SW480 (cell line): ENCODE measurements at regions not wholly inside any gene's neighbourhood (a gene's known extent, or its start where the extent isn't known, plus 50 kb on each side); places are given as distances from the start of the nearest gene placed in this dataset.

ENCODE experiments used
- DNase-seq: peaks from one replicate; pipeline ENCODE4 v3.0.0-alpha.2; 2016; ENCODE audit warnings: low spot score

DNA sequence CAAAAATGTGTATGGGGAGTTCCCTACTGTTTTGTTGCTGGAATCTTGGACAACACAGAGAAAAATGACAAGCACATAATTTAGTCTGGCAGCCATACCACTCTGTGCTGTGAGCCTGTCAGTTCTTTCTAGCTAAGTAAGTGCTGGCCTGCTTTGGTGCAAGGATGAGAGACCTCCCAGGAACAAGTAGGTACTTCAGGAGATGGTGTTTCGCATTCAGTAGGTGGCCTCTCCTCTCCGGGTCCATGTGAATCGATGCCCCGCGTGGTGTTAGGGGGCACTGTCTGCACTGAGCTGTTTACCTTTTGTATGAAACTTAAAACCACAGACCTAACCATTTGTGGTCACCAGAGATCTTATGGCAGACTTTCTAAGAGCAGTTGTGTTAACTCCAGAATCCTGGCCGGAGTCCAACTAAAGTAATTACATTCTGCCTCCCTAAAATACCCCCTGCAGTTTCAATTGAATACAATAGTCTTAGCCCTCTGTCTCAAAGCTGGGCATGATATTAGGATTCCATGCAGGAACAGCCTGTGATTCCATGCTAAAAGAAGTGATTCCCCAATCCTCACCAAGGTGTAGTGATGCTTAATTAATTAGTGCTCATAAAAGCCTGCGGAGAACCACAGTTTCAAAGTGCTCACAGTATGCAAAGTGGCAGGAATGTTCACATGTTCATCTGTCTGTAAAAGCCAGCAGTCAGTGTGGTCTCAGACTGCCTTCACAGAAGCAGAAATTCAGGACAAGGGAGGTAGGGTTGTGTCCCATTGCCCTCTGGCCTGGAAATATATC, 64.2 kb downstream of the LLPH start:
- peak; percentile 78 for DNase-seq

DNA sequence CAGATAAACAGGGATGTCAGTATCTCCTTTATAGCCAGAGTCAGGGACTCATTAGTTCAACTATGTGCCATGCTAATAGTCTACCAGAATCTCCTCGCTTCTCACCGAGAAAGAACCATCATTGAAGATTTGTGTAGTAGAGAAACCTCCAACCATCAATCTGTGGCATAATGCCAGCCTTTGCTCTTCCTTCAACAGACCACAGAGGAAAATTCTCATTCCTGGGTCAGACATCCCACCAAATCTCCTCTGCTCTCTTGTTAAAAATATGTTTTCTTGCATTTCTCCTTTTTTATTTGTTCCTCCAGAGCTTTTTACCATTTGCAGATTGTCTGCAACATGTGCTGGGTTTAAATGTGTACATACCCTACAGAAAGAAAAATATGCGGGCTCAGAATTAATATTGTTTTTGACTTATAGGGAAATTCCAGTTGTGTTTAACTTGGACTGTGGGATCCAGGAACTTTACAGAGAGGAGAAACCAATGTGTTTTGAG, 64.9 kb downstream of the LLPH start:
- no peak for DNase-seq

DNA sequence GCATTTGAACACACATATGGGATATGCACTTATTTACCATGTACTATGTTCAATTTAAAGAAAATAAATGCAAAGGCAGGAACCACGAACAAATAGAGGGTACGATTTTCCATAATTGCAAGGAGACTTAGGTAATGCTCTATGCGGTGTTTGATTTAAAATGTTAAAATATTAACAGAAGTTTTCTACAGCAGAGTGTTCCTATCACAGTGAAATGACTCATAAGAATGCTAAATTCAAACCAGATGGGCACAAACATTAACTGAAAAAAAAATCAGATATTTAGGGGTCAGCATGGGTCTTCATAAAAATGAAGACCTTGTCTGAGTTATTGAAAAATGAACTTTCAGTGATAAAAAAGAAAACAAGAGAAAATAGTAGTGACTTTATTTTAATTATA, 65.4 kb downstream of the LLPH start:
- DNase-seq = no peak

DNA sequence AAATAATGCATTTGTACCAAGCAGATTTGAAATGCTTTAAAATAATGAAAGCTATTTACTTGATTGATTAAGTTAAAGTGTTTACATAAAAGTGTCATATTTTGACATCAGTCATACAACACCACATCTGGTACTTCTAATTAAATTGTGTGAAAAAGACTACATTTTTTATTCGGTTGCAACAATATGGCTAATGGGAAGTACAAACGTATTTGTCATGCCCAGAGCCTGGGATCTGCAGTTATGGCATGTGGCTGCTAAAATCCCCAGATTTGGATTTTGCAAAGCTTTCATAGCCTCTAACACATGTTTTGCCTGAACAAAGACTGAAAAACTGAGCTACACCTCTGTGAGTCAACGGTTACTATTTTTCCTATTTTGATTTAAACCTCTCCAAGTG, 66.6 kb downstream of the LLPH start:
- no peak for DNase-seq

DNA sequence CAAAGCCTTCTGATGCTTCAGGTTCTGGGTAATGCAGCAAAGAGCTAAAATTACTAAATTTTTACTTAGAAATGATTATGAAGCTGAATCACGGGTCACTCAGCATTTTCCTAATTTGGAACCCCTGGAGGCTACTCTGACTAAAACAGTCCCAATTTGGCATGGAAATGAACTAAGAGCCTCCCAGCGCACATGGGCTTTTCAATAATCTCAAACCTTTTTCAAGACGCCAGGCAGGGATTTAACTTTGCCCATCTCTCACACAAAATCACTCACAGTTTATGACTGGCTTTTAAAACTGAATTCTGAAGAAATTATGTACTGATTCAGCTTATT, 68.3 kb downstream of the LLPH start:
- DNase-seq = no peak

DNA sequence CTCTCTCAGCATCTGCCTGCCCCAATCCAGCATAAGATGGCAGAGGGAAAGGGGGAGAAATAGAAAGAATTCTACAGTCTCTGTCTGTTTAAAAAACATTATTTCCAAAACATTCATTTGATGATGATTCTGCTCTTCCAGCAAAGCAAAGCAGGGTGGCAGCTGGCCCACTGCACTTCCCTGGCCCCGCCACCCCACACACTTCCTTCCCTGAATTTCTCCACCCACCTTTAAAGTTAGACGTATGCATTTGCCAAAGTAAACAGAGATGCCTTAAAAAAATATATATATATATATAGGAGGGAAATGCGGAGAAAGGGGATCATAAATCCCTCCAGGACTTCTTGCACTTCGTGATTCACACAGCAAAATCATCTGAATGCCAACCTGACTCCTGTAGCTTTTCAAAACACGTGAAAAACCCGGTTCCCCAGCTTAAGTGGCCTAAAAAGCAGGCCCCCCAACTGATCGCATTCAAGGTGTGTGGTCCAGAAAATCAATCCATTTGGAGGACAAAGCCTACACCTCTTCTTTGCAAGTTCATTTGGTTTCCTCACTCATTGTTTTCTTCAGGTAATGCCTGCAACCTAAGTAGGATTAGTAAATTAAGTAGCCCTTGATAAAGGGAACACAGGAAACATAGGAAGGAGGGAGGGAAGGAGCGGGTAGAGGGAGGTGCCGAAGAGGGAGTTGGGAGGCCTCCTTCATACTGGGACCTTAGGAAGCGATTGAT, 68.8 kb downstream of the LLPH start:
- DNase-seq = no peak

DNA sequence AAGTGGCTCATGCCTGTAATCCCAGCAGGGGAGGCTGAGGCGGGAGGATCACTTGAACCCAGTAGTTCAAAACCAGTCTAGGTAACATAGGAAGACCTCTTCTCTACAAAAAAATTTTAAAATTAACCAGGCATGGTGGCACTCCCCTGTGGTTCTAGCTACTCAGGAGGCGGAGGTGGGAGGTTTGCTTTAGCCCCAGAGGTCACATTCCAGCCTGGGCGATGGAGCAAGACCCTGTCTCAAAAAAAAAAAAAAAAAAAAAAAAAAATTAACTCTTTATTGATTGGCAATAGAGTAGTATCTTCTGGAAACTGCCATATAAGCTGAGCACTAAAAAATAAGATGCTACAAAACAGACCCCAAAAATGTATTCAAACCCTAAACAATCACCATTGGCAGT, 69.5 kb downstream of the LLPH start:
- DNase-seq = no peak

DNA sequence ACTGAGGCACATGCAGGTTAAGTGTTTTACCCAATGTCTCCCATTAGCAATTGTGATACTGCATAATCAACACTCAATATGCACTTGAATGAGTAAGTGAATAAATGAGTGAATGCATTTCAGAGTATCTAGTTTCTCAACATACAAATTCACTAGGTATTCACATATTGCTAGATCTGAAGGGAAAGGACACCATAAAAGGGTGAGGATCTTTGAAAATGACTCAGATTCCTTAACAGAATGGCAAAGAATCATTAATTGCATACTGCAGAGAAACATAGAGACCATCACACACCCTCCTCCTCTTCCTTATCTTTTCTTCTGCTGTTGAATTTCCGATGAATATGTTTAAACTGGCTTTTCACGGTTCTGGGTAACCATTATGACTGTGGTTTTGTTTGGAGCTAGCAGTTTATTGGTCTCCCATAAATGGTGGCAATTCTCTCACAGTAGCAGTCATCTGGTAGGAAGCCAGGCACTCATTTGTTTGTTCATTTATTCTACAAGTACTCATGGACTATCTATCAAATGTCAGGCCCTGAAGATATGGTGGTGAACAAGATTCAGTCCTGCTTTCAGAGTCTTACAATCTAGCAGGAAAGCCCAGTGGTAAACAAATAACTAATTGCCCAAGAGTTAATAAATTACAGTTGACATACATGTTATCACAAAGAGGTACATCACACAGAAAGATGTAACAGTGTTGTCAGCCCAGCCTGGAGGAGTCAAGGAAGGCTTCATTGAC, 70.2 kb downstream of the LLPH start:
- DNase-seq = no peak

DNA sequence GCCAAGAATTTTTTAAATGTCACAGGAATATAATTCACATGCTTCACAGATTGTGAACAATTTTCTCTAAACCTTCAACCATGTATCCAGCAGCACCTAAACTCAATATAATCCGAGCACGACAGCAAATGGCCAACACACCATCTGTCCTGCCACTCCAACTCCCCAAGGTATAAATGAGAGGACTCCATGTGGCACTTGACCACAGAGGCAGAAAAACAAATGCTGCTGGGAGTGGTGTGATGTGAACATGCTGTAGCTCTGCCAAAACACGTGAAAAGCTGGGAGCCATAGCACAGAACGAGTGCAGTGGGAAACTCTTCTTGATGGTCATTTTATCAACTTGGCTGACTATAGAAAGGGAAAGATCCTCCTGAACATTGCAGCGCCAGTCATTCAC, 70.9 kb downstream of the LLPH start:
- DNase-seq = no peak

DNA sequence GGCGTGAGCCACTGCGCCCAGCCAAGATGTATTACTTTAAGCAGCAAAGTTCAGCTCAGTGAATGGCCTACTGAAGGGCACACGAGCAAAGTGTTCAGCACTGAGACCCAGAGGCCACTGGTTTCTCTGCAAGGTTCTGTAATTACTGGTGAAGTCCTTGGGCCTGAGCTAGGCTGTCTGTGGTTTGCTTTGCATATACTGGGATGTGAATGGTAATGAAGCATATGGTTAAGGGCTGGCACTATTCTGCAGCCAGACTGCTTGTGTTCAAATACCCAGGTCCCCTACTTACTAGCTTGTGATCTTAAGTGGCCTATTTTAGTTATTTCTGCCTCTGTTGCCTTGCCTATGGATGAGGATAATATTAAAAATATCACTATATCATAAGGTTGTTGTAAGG, 72.0 kb downstream of the LLPH start:
- no peak for DNase-seq

DNA sequence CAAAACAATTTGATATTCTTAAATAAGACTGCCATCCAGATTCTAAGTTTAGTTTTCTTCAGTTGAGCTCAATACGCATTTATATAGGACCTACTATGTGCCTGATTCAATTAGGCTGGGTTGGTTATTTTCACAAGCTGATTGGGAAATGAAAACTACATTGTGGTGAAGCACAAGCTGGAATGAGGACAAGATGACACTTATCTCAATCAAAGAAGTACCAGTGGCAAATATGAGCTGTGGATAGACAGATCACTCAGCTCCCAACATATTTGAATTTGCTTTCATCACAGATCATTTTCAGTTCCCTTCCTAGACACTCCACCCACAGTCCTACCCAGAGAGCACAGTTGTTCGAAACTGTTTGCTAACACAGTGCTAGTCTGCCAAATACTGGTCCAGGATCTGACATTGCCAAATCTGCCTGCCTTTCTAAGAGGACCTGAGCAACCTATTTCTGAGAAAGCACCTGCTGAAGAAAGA, 74.7 kb downstream of the LLPH start:
- no peak for DNase-seq

DNA sequence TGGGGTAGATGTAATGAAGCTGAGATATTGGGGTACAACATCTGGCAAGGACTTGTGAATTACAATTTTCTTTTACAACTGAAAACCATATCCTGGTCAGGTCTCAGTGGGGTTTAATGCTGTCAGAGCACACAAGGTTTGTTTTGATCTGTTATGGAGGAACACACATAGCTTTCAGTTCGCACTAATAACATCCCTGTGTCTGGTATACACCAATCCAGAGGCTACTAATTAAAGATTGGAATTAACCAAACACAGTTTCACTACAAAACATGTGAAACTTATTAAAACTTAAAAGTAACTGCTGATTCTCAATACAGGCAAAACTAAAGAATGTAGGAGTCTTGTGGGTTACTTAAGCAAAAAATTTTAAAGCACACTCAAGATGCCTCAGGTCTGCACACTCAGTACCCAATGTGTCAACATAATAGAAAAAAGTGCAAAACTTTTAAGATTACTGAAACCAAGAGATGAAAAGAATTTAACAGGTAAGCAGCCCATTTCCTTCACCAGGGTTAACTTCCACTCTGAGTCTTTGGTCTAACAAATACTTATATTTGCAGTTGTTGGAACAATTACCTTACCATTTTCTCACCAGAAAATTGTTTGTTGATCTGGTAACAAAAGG, 77.4 kb downstream of the LLPH start:
- no peak for DNase-seq

DNA sequence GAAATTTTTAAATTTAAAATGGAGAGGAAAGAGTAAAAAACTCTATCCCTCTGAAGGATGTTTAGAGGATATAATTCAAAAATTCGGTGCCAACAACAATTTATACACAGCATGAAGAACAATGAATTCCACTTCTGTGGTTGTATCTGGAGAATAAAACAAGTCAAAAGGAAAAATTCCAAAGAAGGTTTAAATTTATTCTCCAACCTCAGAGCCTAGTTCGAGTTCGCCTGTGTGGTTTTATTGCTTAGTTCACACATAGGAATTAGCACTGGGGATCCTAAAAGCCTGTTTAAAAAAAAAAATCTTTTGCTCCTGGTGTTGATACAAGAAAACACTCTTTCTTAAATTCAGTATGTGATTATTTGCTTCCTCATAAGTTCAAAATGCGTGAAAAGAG, 79.2 kb downstream of the LLPH start:
- no peak for DNase-seq

DNA sequence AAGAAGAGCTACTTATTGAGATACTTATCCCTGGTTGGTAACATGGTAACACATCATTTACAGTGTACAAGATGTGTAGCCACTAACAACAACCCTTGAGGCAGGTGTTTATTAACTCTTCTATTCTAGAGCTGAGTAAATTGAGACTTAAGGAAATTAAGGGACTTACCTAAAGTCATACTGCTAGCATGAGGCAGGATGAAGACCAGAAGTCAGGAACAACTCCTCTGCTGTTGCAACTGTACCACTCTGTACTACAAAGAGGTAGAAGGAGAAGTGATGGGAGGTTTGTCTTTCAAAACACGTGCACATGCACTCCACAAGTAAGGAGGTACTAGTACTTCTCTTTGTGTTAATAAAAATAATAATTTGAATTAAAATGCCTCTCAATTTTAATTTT, 79.9 kb downstream of the LLPH start:
- no peak for DNase-seq

DNA sequence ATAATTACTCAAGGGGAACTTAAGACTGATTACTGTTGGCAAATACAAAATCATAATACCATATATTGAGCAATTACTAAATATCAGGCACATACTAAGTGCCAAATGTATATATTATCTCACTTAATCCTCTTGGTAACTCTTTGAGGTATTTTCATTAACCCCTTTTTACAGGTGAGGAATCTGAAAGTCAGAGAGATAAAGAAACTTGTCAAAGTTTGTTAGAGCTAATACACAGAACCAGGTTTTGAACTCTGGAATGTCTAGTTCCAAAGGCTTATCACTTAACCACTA, 80.3 kb downstream of the LLPH start:
- no peak for DNase-seq

DNA sequence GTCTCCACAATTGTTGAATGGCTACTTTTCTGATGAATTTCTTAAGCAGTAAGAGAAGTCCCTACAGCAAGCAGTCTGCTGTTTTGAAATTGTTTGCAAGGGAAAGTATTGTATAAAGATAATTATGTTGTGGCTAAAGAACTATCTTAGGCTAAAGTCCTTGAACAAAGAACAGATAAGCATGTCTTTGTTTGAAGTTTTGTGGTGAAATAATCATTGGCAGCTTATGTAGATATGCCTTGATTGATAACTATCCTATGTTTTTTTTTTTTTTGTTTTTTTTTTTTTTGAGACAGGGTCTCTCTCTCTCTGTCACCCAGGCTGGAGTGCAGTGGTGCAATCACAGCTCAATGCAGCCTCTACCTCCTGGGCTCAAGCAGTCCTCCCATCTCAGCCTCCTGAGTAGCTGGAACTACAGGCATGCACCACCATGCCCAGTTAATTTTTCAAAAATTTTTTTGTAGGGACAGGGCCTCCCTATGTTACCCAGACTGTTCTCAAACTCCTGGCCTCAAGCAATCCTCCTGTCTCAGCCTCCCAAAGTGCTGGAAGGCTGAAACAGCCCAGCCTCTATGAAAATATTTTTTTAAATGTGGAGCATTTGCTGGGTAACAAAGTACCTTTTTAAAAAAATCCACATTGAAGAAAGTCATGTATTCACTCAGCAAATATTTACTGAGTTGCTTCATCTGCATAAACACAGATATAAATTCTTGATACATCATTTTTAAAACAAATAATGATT, 80.8 kb downstream of the LLPH start:
- DNase-seq = no peak

DNA sequence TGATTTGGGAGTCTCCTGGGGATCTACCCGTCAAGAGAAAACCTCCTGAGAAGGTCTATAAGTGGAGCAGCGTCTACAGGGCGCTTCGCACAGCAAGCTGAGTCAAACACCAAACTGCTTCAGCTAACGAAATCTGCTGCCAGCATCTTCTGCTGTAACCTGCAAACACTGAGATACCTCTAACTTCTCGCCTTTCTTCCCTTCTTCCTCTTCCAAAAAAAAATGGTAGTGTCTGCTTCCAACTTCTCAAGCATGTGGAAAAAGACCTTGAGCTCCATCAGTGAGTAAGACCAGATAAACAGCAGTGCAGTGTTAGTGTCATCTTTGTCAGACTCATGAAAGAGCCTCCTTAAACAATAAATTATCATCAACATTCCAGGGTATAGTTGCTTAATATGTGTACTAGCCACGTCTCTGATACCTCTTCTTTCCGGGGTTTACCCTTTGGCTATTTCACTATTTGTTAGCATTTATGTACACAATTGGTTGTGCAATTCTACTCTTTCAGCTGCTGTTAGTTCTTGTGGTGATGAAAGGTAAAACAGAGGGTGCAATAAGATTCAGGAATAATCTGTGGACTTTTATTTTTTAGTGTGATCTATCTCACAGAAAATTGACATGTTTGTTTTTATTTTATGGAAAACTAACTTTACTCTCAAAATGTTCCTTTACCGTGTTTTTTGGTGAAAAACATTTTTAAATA, 81.6 kb downstream of the LLPH start:
- DNase-seq = no peak

DNA sequence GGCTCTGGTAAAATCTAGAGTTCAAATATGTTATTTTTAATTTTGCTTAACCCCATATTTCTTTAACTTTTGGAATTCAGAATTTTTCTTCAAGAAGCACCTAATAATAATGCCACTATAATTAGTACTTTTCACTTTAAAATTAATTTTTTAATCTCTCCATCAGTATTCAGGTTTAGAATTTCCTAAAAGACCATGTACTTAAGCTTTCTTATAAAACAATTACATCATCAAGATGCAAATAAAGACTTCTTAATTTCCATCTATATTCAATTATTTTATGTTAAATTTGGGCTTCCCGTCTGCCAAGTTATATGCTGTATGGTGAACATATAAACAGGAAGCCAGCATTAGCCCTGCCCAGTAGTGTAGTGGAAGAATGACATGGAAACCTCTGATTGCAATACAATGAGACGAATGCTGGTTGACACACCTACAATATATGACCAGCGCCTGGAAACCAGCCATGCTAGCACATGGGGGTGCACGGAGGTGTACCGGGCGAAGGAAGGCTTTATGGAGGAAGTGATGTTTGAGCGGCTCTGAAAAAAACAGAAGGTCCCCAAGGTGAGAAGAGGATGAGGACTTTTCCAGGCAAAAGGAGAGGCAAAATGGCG, 82.2 kb downstream of the LLPH start:
- DNase-seq = no peak

DNA sequence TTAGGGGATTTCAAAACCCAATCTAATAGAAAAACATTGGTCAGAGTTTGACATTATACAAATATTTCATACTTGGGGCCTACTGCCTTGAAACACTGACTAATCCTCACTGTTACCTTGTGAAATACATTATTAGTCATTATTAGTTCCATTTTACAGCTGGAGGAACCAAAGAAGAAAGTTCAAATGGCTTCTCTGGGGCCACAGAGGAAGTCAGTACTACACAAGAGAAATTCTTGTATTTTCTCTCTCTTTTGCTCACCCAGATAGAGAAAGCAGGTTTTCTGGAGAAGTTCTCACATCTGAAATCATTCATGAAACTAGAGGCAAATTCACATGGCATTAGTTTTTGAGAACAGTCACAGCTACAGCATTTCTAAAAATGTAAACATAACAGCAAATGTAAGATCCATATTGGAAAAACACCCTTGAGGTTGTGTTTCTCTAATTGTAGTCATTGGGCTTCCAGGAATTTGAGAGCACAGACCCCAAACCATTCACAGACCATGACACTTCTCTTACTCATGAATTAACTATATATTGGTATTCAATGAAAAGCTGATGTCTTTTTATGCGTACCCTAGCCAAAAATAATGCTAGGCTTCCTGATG, 83.0 kb downstream of the LLPH start:
- DNase-seq = no peak

DNA sequence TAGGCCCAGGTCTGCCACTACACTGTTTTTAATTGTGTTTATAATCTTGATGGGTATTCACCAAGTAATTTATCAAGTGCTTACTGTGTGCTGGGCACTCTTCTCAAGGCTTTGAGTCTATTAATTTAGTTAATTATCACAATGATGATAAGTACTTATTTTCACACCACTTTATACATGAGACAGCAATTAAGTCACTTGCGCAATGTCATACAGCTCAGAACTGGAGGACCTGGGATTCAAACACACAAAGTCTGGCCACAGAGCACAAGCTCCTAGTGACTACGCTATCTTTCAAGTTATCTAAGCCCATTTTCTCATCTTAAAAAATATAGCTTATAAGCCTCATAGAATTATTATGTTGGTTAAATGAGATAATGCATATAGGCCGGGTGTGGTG, 85.0 kb downstream of the LLPH start:
- no peak for DNase-seq
